Suprapubic skin (tissue), 4 donors: ENCODE measurements at regions not wholly inside any gene's neighbourhood (a gene's known extent, or its start where the extent isn't known, plus 50 kb on each side); places are given as distances from the start of the nearest gene placed in this dataset.

ENCODE experiments used
- DNase-seq, 2 donors: peaks; one replicate each; pipeline ENCODE4 v3.0.0-alpha.2; 2019; ENCODE audit warnings: low spot score in 2 of 2
- H3K27ac ChIP-seq: fragments of 200-600 bp; sonication (generic); one replicate; pipeline ENCODE4 v1.5.1; 2019
- H3K27me3 ChIP-seq: fragments of 200-600 bp; sonication (generic); one replicate; pipeline ENCODE4 v1.5.1; 2019
- H3K36me3 ChIP-seq: fragments of 200-600 bp; sonication (generic); one replicate; pipeline ENCODE4 v1.5.1; 2019
- H3K4me1 ChIP-seq: fragments of 200-600 bp; sonication (generic); one replicate; pipeline ENCODE4 v1.5.1; 2019
- H3K4me3 ChIP-seq: fragments of 200-600 bp; sonication (generic); one replicate; pipeline ENCODE4 v1.5.1; 2019; ENCODE audit warnings: mild to moderate bottlenecking
- H3K9me3 ChIP-seq: fragments of 200-600 bp; sonication (generic); one replicate; pipeline ENCODE4 v1.5.1; 2019
- EP300 ChIP-seq: sonication (generic); formaldehyde crosslinking; IDR thresholded peaks from one replicate; pipeline ENCODE4 v1.6.1; 2017; ENCODE audit warnings: antibody characterized with exemption
- POLR2A ChIP-seq, 2 donors: fragments of 450-650 bp; IDR thresholded peaks; one replicate each; pipeline ENCODE4 v1.6.1; 2017; ENCODE audit warnings: antibody characterized with exemption in 2 of 2, mild to moderate bottlenecking in 2 of 2, moderate library complexity in 2 of 2
- POLR2AphosphoS5 ChIP-seq, 3 donors: sonication (generic); formaldehyde crosslinking; IDR thresholded peaks; one replicate each; pipeline ENCODE4 v1.6.1; 2017; ENCODE audit warnings: antibody characterized with exemption in 3 of 3
- WGBS: methylation state at CpG from one replicate; pipeline ENCODE4 v1.1.5; 2018; 5-methylcytosine and 5-hydroxymethylcytosine counted together
- TF ChIP-seq, protein P1 (sequence below), 2 donors: fragments of 200-600 bp in 1 of 2; fragments of 450-650 bp in 1 of 2; sonication (generic) in 1 of 2; IDR thresholded peaks; one replicate each; pipeline ENCODE4 v1.5.1; 2016 to 2019; ENCODE audit warnings: antibody characterized with exemption in 2 of 2, mild to moderate bottlenecking in 1 of 2, moderate library complexity in 1 of 2

DNA sequence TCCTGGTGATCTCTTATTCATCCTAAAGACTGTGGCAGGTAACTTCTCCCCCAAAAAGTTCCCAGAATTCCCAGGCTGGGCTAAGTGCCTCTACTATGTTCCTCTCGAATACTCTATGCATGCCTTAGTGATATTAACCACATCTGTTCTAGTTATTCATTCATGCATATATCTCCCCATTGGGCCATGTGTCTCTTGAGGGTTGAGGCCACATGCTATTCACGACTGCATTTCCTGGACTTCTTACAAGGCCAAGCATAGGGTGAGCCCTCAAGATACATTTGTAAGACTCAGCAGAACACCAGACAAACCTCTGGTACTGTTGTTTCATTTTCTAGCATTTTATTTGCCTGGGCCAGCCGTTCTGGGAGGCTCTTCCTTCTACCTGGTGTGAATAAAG lies 117.0 kb downstream of the EN1 start:
- Histone ChIP-seq H3K9me3 (no peaks in the 10 kb centered on the region), H3K36me3 (no peaks in the 10 kb centered on the region), H3K4me1 (peaks cover 4% of the 10 kb centered on the region), H3K27me3 (no peaks in the 10 kb centered on the region), H3K4me3 (no peak overlapping the region), H3K27ac (no peak overlapping the region)
- TF ChIP-seq, protein P1, sequence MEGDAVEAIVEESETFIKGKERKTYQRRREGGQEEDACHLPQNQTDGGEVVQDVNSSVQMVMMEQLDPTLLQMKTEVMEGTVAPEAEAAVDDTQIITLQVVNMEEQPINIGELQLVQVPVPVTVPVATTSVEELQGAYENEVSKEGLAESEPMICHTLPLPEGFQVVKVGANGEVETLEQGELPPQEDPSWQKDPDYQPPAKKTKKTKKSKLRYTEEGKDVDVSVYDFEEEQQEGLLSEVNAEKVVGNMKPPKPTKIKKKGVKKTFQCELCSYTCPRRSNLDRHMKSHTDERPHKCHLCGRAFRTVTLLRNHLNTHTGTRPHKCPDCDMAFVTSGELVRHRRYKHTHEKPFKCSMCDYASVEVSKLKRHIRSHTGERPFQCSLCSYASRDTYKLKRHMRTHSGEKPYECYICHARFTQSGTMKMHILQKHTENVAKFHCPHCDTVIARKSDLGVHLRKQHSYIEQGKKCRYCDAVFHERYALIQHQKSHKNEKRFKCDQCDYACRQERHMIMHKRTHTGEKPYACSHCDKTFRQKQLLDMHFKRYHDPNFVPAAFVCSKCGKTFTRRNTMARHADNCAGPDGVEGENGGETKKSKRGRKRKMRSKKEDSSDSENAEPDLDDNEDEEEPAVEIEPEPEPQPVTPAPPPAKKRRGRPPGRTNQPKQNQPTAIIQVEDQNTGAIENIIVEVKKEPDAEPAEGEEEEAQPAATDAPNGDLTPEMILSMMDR (IDR thresholded peaks at IDR 0.05), result no peak
- TF ChIP-seq POLR2AphosphoS5 (IDR thresholded peaks at IDR 0.05) (no peak), EP300 (no peak), POLR2A (IDR thresholded peaks at IDR 0.05) (no peak)
- 51% methylated on average over 3 of the region's 3 CpGs for WGBS
- no peak for DNase-seq

DNA sequence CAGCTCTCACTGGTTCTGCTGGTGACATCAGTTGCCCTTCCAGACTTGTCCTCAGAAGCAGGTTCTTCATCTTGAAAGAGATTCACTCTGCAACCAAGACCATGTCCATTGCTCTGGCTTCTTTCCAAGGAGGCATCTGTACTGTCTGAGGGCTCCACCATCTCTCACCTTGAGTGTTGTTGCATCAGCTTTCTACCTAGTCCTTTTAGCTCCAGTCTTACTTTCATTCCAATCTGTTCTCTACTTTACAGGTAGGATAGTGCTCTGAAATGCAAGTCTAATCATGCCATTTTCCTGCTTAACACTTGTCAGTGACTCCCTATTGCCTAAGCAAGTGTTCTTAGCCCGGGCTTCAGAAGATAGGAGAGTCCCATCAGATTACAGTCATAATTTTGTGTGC lies 117.7 kb downstream of the EN1 start:
- H3K9me3 ChIP-seq, result no peaks in the 10 kb centered on the region
- no peak for DNase-seq
- no peak for TF ChIP-seq POLR2A (IDR thresholded peaks at IDR 0.05)
- TF ChIP-seq, protein P1 (IDR thresholded peaks at IDR 0.05), result no peak
- TF ChIP-seq POLR2AphosphoS5 (IDR thresholded peaks at IDR 0.05), result no peak
- TF ChIP-seq EP300, result no peak
- peaks cover 4% of the 10 kb centered on the region for H3K4me1 ChIP-seq
- no peaks in the 10 kb centered on the region for H3K36me3 ChIP-seq
- H3K27me3 ChIP-seq, result no peaks in the 10 kb centered on the region
- no peak overlapping the region for H3K4me3 ChIP-seq
- no peak overlapping the region for H3K27ac ChIP-seq
- WGBS, result 50% methylated on average over 1 of the region's 1 CpG

DNA sequence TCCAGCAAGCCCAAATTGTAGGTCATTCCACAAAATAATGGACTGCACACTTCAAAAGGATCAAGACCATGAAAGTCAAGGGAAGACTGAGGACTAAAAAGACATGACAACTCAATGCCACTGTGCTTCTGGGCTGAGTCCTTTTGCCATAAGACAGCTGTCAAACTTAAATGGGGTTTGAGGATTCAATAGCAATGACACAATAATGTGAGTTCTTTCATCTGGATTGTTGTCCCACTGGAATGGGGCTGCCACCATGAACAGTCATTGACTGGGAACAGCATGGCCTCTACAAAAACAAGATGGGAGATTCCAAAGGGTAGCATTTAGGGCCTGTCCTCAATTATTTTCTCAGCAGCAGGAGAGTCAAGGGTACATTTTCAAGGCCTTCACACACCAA lies 118.5 kb downstream of the EN1 start:
- Histone ChIP-seq H3K27ac (no peak overlapping the region), H3K27me3 (no peaks in the 10 kb centered on the region), H3K4me1 (peaks cover 4% of the 10 kb centered on the region), H3K4me3 (no peak overlapping the region), H3K36me3 (no peaks in the 10 kb centered on the region), H3K9me3 (no peaks in the 10 kb centered on the region)
- no peak for DNase-seq
- TF ChIP-seq POLR2A (IDR thresholded peaks at IDR 0.05) (no peak), EP300 (no peak), POLR2AphosphoS5 (IDR thresholded peaks at IDR 0.05) (no peak)
- TF ChIP-seq, protein P1 (IDR thresholded peaks at IDR 0.05), result no peak

DNA sequence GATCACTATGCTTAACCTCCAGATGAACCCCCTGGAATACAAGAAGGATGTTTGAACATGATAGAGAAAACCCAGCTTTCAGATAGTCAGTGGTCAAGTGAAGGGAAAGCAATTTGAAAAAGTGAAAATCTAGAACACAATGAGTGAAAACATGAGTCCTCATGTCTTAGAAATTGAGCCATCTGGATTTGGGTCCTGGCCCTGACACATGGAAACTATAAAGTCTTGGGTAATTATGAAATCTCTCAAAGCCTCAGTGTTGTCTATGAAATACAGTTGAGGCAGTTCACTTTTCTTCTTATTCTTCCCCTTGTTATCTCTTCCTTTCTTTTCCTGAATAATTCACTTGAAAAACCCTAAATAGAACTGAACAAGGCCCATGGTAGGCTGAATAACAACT lies 120.6 kb downstream of the EN1 start:
- TF ChIP-seq POLR2AphosphoS5 (IDR thresholded peaks at IDR 0.05) (no peak), POLR2A (IDR thresholded peaks at IDR 0.05) (no peak)
- H3K4me1 ChIP-seq, result peaks cover 16% of the 10 kb centered on the region
- DNase-seq, result no peak
- H3K36me3 ChIP-seq, result no peaks in the 10 kb centered on the region
- H3K9me3 ChIP-seq, result no peaks in the 10 kb centered on the region
- no peaks in the 10 kb centered on the region for H3K27me3 ChIP-seq
- H3K4me3 ChIP-seq, result no peak overlapping the region
- H3K27ac ChIP-seq, result no peak overlapping the region

DNA sequence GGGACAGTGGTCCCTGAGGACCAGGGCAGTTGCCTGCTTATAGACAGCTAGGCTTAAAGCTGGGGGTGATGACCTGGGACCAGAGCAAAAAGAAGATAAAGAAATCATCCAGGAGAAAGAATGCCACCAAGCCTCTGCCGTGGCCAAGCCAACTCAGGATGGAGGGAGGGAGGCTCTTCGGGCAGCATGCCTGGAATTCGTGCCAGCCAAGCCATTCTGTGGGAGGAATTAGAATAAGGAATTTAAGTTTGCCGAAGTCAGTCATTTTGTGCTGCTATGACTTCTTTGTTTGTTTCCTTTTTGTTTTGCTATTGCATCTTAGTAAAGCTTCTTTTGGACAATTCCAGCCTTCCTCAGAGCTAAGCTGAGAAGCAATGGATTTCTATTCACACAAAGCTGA lies 124.1 kb downstream of the EN1 start:
- Histone ChIP-seq H3K36me3 (no peaks in the 10 kb centered on the region), H3K9me3 (no peaks in the 10 kb centered on the region), H3K4me3 (no peak overlapping the region), H3K27ac (no peak overlapping the region), H3K27me3 (no peaks in the 10 kb centered on the region), H3K4me1 (peaks cover 12% of the 10 kb centered on the region)
- no peak for TF ChIP-seq POLR2AphosphoS5 (IDR thresholded peaks at IDR 0.05)
- TF ChIP-seq, protein P1 (IDR thresholded peaks at IDR 0.05), result no peak
- TF ChIP-seq EP300, result no peak
- no peak for TF ChIP-seq POLR2A (IDR thresholded peaks at IDR 0.05)
- no peak for DNase-seq
- 18% methylated on average over 4 of the region's 4 CpGs for WGBS

DNA sequence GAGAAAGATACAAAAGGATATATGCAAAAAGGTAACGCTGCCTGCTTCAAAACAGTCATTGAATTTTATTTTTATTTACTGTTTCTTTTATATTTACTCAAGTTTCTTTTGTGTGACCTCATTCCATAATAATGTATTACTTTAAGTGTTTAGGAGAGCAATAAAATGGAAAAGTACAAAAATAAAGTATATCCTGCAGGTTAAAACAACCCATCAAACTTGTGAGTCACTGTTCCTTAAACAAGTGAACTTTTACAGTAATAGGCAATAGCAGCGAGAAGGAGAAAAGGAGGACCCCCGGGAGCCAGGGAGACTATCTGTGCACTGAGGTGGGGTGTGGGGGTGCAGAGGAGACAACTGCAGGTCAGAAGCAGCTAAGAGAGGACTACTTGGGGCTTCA lies 124.5 kb downstream of the EN1 start:
- Histone ChIP-seq H3K36me3 (no peaks in the 10 kb centered on the region), H3K4me3 (no peak overlapping the region), H3K9me3 (no peaks in the 10 kb centered on the region), H3K27me3 (no peaks in the 10 kb centered on the region), H3K4me1 (peaks cover 12% of the 10 kb centered on the region), H3K27ac (no peak overlapping the region)
- WGBS, result 65% methylated on average over 3 of the region's 3 CpGs
- DNase-seq, result no peak
- TF ChIP-seq EP300 (no peak), POLR2A (IDR thresholded peaks at IDR 0.05) (no peak), POLR2AphosphoS5 (IDR thresholded peaks at IDR 0.05) (no peak)
- TF ChIP-seq, protein P1 (IDR thresholded peaks at IDR 0.05), result no peak
